ENCODE measurements at regions not wholly inside any gene's neighbourhood (a gene's known extent, or its start where the extent isn't known, plus 50 kb on each side); places are given as distances from the start of the nearest gene placed in this dataset.

DNA sequence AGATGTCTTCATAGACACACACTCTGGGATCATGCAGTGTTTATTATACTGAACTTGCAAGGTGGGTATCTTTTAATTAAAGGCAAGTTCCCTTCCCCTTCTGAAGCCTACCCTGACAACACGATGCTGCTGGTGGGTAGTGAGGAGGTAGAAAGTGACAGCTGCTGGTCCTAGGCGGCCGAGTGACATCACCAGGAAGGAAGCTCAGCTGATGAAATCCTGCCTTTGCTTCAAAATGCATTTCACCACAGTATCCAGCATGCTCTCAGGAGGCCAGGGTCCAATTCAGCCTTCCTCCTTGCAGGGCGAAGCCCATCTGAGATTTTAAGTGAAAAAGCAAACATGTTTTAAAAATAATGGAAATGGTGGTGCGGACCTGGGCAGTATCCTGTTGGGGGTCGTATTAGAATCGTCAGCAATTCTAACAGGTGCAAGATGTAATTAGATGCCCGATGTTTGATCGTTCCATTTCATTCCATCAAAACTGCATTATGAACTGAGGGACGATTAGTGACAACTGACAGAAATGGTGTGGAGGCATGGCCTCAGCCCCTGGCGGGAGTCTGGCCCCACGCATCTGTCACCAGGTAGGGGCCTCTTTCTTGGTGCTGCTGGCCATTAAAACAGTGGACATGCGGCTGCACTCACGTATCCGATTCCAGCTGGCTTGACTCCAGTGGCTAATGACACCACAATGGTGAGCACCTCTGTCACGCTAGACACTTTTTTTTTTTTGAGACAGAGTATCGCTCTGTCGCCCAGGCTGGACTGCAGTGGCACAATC, 324.8 kb upstream of the C1orf174 start:
- no peak for TF ChIP-seq FOXM1 (IDR thresholded peaks at IDR 0.05; ENCODE audit: borderline replicate concordance)
- no peak for TF ChIP-seq SP1 (IDR thresholded peaks at IDR 0.05)
- TF ChIP-seq CTBP1 (IDR thresholded peaks at IDR 0.05; ENCODE audit: borderline replicate concordance) = no peak
- no peak for TF ChIP-seq BHLHE40 (IDR thresholded peaks at IDR 0.05; ENCODE audit: borderline replicate concordance)
